GM12872 (cell line): ENCODE measurements at regions not wholly inside any gene's neighbourhood (a gene's known extent, or its start where the extent isn't known, plus 50 kb on each side); places are given as distances from the start of the nearest gene placed in this dataset.

Experiments
- CTCF ChIP-seq: IDR thresholded peaks from 3 replicates; pipeline ENCODE4 v1.5.1; 2011; ENCODE audit warnings: low read depth, mild to moderate bottlenecking, low read length, moderate library complexity; ENCODE audit not compliant: insufficient read depth

GRCh38 chr2:145228506-145228905, 708.6 kb upstream of the ZEB2 start:
- TF ChIP-seq CTCF: no peak

- no peak for TF ChIP-seq CTCF
Measured at GRCh38 chr2:145226901-145227300, 707.0 kb upstream of the ZEB2 start.

DNA sequence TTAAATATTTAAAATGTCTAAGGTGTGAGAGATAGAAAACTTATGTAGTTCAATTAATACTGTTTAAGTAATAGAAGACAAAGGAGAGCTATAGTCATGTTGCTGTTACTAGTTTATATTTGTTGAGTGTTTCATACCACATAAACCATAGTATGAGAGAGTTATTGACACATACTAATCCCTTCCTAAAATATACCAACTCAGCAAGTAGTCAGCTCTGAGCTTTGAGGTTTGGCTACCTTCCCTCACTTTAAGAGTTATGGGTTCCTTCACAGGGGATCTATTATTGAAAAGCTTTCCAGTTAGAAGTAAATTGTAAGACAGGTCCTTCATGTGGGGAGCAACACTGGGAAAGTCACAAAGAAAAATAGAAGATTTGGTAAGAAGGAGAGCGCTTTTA, 701.6 kb upstream of the ZEB2 start:
- TF ChIP-seq CTCF: no peak

GRCh38 chr2:145221032-145221431, 701.1 kb upstream of the ZEB2 start:
- no peak for TF ChIP-seq CTCF

GRCh38 chr2:145220496-145220895, 700.6 kb upstream of the ZEB2 start:
- no peak for TF ChIP-seq CTCF

- no peak for TF ChIP-seq CTCF
Measured at GRCh38 chr2:145207884-145208283, 688.0 kb upstream of the ZEB2 start.

DNA sequence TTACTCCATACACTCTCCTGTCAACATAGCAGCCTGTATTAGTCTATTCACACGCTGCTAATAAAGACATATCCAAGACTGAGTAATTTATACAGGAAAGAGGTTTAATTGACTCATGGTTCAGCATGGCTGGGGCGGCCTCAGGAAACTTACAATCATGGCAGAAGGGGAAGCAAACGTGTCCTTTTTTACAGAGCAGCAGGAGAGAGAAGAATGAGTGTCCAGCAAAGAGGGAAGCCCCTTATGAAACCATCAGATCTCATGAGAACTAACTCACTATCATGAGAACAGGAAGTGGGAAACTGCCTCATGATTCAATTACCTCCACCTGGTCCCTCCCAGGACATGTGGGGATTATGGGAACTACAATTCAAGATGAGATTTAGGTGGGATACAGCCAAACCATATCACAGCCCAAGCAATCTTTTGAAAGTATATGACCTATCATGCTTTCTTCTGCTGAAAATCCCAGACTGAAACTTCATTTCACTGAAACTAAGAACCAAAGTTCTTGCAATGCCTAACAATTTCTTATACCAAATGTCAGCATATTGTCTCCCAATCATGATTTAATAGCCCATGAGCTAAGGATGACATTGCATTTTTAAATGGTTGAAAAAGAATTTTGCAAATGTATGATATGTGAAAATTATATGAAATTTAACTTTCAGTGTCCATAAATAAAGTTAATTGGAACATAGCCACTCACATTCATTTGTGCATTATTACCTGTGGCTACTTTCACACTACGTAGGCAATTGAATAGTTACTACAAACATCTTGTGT, 686.8 kb upstream of the ZEB2 start:
- TF ChIP-seq CTCF: no peak
